Keratinocyte (primary cell): ENCODE measurements at regions not wholly inside any gene's neighbourhood (a gene's known extent, or its start where the extent isn't known, plus 50 kb on each side); places are given as distances from the start of the nearest gene placed in this dataset.

Experiments used
- EZH2 ChIP-seq: IDR thresholded peaks from one replicate; pipeline ENCODE4 v1.6.1; 2012; ENCODE audit warnings: inconsistent platforms, mild to moderate bottlenecking, low read length, moderate library complexity
- TF ChIP-seq, protein P1 (sequence below), 3 experiments: IDR thresholded peaks in 1 of 3; conservative IDR thresholded peaks in 1 of 3; optimal IDR thresholded peaks in 1 of 3; 2 replicates in 2 of 3; 3 replicates in 1 of 3; pipeline versions ENCODE3 to v1.5.1; 2011; ENCODE audit warnings: low read length in 3 of 3, mild to moderate bottlenecking in 3 of 3, moderate library complexity in 2 of 3, control low read depth in 1 of 3, inconsistent platforms in 1 of 3; ENCODE audit not compliant: insufficient read depth in 2 of 3; ENCODE audit errors: extremely low read depth in 1 of 3

DNA sequence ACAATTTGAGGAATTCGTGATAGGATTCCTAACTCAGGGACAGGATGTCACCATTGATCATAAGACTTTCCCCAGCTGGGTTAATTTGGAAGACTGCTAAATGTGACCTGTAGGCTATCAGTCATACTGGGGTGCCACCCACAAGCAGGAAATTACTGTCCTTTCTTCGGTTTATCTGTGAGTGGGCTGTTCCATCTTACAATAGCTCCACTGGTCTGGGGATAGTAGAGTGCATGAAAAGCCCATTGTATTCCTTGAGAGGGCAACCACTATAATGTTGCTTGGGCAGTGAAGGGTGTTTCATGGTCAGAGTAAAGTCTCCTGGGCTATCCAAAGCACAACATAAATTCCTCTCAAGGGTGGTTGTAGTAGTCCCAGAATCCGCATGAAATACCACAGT lies 1523.0 kb upstream of the B3GALT2 start:
- TF ChIP-seq EZH2 = no peak
- TF ChIP-seq, protein P1, sequence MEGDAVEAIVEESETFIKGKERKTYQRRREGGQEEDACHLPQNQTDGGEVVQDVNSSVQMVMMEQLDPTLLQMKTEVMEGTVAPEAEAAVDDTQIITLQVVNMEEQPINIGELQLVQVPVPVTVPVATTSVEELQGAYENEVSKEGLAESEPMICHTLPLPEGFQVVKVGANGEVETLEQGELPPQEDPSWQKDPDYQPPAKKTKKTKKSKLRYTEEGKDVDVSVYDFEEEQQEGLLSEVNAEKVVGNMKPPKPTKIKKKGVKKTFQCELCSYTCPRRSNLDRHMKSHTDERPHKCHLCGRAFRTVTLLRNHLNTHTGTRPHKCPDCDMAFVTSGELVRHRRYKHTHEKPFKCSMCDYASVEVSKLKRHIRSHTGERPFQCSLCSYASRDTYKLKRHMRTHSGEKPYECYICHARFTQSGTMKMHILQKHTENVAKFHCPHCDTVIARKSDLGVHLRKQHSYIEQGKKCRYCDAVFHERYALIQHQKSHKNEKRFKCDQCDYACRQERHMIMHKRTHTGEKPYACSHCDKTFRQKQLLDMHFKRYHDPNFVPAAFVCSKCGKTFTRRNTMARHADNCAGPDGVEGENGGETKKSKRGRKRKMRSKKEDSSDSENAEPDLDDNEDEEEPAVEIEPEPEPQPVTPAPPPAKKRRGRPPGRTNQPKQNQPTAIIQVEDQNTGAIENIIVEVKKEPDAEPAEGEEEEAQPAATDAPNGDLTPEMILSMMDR (optimal IDR thresholded peaks at IDR 0.05 in 1 of 3, IDR thresholded peaks at IDR 0.05 in 1 of 3, conservative IDR thresholded peaks at IDR 0.05 in 1 of 3; ENCODE audit: extremely low read depth in 1 of 3, insufficient read depth in 2 of 3, low read length in 3 of 3) = no peak
